ENCODE measurements at regions not wholly inside any gene's neighbourhood (a gene's known extent, or its start where the extent isn't known, plus 50 kb on each side); places are given as distances from the start of the nearest gene placed in this dataset.

DNA sequence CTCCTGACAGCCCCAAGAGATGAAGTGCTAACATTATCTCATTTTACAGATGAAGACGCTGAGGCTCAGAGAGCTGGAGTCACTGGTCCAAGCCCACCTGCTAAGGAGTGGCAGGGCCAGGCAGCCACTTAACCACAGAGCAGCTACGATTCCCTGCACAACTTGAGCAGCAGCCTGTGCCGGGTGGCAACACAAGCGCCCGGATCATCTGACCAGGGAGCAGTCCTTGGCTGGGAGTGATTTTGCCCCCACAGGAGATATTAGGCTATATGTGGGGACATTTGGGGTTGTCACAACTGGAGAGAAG lies 93.2 kb upstream of the PTPN1 start:
- TF ChIP-seq, protein P1, sequence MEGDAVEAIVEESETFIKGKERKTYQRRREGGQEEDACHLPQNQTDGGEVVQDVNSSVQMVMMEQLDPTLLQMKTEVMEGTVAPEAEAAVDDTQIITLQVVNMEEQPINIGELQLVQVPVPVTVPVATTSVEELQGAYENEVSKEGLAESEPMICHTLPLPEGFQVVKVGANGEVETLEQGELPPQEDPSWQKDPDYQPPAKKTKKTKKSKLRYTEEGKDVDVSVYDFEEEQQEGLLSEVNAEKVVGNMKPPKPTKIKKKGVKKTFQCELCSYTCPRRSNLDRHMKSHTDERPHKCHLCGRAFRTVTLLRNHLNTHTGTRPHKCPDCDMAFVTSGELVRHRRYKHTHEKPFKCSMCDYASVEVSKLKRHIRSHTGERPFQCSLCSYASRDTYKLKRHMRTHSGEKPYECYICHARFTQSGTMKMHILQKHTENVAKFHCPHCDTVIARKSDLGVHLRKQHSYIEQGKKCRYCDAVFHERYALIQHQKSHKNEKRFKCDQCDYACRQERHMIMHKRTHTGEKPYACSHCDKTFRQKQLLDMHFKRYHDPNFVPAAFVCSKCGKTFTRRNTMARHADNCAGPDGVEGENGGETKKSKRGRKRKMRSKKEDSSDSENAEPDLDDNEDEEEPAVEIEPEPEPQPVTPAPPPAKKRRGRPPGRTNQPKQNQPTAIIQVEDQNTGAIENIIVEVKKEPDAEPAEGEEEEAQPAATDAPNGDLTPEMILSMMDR (IDR thresholded peaks at IDR 0.05; ENCODE audit: low read length) = no peak
- TF ChIP-seq EZH2 (IDR thresholded peaks at IDR 0.05; ENCODE audit: borderline replicate concordance, low read length) = no peak
